ENCODE measurements at regions not wholly inside any gene's neighbourhood (a gene's known extent, or its start where the extent isn't known, plus 50 kb on each side); places are given as distances from the start of the nearest gene placed in this dataset.

DNA sequence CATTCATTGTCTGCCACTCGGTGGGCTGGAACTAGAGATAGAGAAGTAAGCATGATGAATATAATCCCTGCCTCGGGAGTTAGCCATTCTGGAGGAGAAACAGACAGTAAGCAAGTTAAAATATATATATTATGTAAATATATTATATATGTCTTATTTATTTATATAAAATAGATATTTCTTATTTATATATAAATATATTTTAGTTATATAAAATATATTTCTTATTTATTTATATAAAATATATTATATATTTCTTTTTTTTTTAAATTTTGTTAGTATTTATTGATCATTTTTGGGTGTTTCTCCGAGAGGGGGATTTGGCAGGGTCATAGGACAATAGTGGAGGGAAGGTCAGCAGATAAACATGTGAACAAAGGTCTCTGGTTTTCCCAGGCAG is 78.1 kb upstream of the TBX5 start:
- TF ChIP-seq, protein P1, sequence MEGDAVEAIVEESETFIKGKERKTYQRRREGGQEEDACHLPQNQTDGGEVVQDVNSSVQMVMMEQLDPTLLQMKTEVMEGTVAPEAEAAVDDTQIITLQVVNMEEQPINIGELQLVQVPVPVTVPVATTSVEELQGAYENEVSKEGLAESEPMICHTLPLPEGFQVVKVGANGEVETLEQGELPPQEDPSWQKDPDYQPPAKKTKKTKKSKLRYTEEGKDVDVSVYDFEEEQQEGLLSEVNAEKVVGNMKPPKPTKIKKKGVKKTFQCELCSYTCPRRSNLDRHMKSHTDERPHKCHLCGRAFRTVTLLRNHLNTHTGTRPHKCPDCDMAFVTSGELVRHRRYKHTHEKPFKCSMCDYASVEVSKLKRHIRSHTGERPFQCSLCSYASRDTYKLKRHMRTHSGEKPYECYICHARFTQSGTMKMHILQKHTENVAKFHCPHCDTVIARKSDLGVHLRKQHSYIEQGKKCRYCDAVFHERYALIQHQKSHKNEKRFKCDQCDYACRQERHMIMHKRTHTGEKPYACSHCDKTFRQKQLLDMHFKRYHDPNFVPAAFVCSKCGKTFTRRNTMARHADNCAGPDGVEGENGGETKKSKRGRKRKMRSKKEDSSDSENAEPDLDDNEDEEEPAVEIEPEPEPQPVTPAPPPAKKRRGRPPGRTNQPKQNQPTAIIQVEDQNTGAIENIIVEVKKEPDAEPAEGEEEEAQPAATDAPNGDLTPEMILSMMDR (conservative IDR thresholded peaks at IDR 0.05; ENCODE audit: low read length) = no peak
- no peak for TF ChIP-seq EZH2phosphoT487 (IDR thresholded peaks at IDR 0.05; ENCODE audit: borderline replicate concordance)

All from Loucy (cell line).